H9 (cell line): ENCODE measurements at regions not wholly inside any gene's neighbourhood (a gene's known extent, or its start where the extent isn't known, plus 50 kb on each side); places are given as distances from the start of the nearest gene placed in this dataset.

Experiments
- DNase-seq: peaks from one replicate; pipeline ENCODE4 v3.0.0-alpha.2; 2017
- H2AFZ ChIP-seq: one replicate; pipeline ENCODE4 v1.6.1; 2013; ENCODE audit warnings: mild to moderate bottlenecking, low read length, control low read depth, moderate library complexity
- H2AK5ac ChIP-seq: 2 replicates; pipeline ENCODE4 v1.6.1; 2013; ENCODE audit warnings: low read length, control low read depth, mixed read lengths; ENCODE audit not compliant: insufficient read length
- H2BK120ac ChIP-seq: one replicate; pipeline ENCODE4 v1.6.1; 2013; ENCODE audit warnings: low read depth, mild to moderate bottlenecking, low read length, control low read depth, inconsistent platforms; ENCODE audit not compliant: poor library complexity, severe bottlenecking
- H2BK12ac ChIP-seq: 2 replicates; pipeline ENCODE4 v1.6.1; 2013; ENCODE audit warnings: low read length, control low read depth, mixed read lengths, low read depth; ENCODE audit not compliant: insufficient read length
- H2BK15ac ChIP-seq: 2 replicates; pipeline ENCODE4 v1.6.1; 2013; ENCODE audit warnings: low read depth, low read length, control low read depth
- H2BK20ac ChIP-seq: one replicate; pipeline ENCODE4 v1.6.1; 2013; ENCODE audit warnings: low read depth, mild to moderate bottlenecking, low read length, control low read depth, inconsistent platforms; ENCODE audit not compliant: poor library complexity, severe bottlenecking
- H2BK5ac ChIP-seq: 2 replicates; pipeline ENCODE4 v1.6.1; 2013; ENCODE audit warnings: low read length, control low read depth, mixed read lengths; ENCODE audit not compliant: insufficient read length
- H3K14ac ChIP-seq: 2 replicates; pipeline ENCODE4 v1.6.1; 2013; ENCODE audit warnings: low read length, control low read depth; ENCODE audit not compliant: insufficient read depth
- H3K18ac ChIP-seq: 2 replicates; pipeline ENCODE4 v1.6.1; 2013; ENCODE audit warnings: low read depth, mild to moderate bottlenecking, mixed read lengths, low read length, control low read depth; ENCODE audit not compliant: insufficient read length
- H3K23ac ChIP-seq: 2 replicates; pipeline ENCODE4 v1.6.1; 2013; ENCODE audit warnings: low read length, control low read depth, mixed read lengths, low read depth; ENCODE audit not compliant: insufficient read length
- H3K23me2 ChIP-seq: 2 replicates; pipeline ENCODE4 v1.6.1; 2013; ENCODE audit warnings: low read depth, mild to moderate bottlenecking, mixed read lengths, low read length, control low read depth; ENCODE audit not compliant: insufficient read length, poor library complexity, severe bottlenecking
- H3K27ac ChIP-seq: 2 replicates; pipeline ENCODE4 v1.5.1; 2013; ENCODE audit warnings: low read length, control low read depth, mixed read lengths, low read depth; ENCODE audit not compliant: insufficient read length
- H3K27me3 ChIP-seq: 2 replicates; pipeline ENCODE4 v1.6.1; 2013; ENCODE audit warnings: low read length, control low read depth, inconsistent platforms; ENCODE audit not compliant: insufficient read depth
- H3K4ac ChIP-seq: 2 replicates; pipeline ENCODE4 v1.6.1; 2013; ENCODE audit warnings: low read depth, mild to moderate bottlenecking, control low read depth, inconsistent platforms, low read length, moderate library complexity
- H3K4me1 ChIP-seq: 2 replicates; pipeline ENCODE4 v1.6.1; 2013; ENCODE audit warnings: low read length, control low read depth, inconsistent platforms; ENCODE audit not compliant: insufficient read depth
- H3K4me2 ChIP-seq: 2 replicates; pipeline ENCODE4 v1.6.1; 2013; ENCODE audit warnings: low read length, control low read depth, mixed read lengths; ENCODE audit not compliant: insufficient read length, insufficient read depth
- H3K56ac ChIP-seq: 2 replicates; pipeline ENCODE4 v1.6.1; 2013; ENCODE audit warnings: low read depth, mild to moderate bottlenecking, mixed read lengths, low read length, control low read depth; ENCODE audit not compliant: insufficient read length
- H3K79me1 ChIP-seq: 2 replicates; pipeline ENCODE4 v1.6.1; 2013; ENCODE audit warnings: low read depth, mild to moderate bottlenecking, moderate library complexity, low read length, control low read depth, inconsistent platforms; ENCODE audit not compliant: insufficient read depth, poor library complexity, severe bottlenecking
- H3K79me2 ChIP-seq: 2 replicates; pipeline ENCODE4 v1.6.1; 2013; ENCODE audit warnings: low read length, control low read depth, inconsistent platforms; ENCODE audit not compliant: insufficient read depth
- H3K9ac ChIP-seq: 2 replicates; pipeline ENCODE4 v1.6.1; 2013; ENCODE audit warnings: low read length, control low read depth, mixed read lengths; ENCODE audit not compliant: insufficient read length; ENCODE audit errors: extremely low read depth
- H3K9me3 ChIP-seq: one replicate; pipeline ENCODE4 v1.6.1; 2013; ENCODE audit warnings: low read depth, low read length, inconsistent platforms; ENCODE audit not compliant: control insufficient read depth
- H3T11ph ChIP-seq: one replicate; pipeline ENCODE4 v1.6.1; 2013; ENCODE audit warnings: mild to moderate bottlenecking, low read length, control low read depth, inconsistent platforms
- H4K20me1 ChIP-seq: one replicate; pipeline ENCODE4 v1.6.1; 2013; ENCODE audit not compliant: control insufficient read depth, insufficient read length, insufficient read depth
- H4K5ac ChIP-seq: 2 replicates; pipeline ENCODE4 v1.6.1; 2013; ENCODE audit warnings: low read depth, mild to moderate bottlenecking, mixed read lengths, low read length, control low read depth; ENCODE audit not compliant: insufficient read length
- H4K8ac ChIP-seq: replicated peaks from 2 replicates; pipeline ENCODE4 v1.6.1; 2013; ENCODE audit warnings: low read length, control low read depth, mixed read lengths, low read depth; ENCODE audit not compliant: insufficient read length
- H4K91ac ChIP-seq: 2 replicates; pipeline ENCODE4 v1.6.1; 2013; ENCODE audit warnings: low read depth, mild to moderate bottlenecking, moderate library complexity, mixed read lengths, low read length, control low read depth; ENCODE audit not compliant: insufficient read length
- H3K27ac Mint-ChIP-seq, 3 experiments: 2 replicates in 2 of 3; 3 replicates in 1 of 3; pipeline ENCODE4 v1.8.0; 2020 to 2021; ENCODE audit warnings: mixed read lengths in 3 of 3, mild to moderate bottlenecking in 1 of 3, moderate library complexity in 1 of 3
- H3K27me3 Mint-ChIP-seq: 2 replicates; pipeline ENCODE4 v1.8.0; 2021; ENCODE audit warnings: low read depth, mild to moderate bottlenecking, moderate library complexity, mixed read lengths
- H3K36me3 Mint-ChIP-seq, 3 experiments: 2 replicates in 2 of 3; 3 replicates in 1 of 3; pipeline ENCODE4 v1.8.0; 2020 to 2021; ENCODE audit warnings: low read depth in 3 of 3, mixed read lengths in 3 of 3; ENCODE audit not compliant: insufficient read depth in 1 of 3
- H3K4me1 Mint-ChIP-seq, 2 experiments: 2 replicates each; pipeline ENCODE4 v1.8.0; 2020; ENCODE audit warnings: mixed read lengths in 2 of 2
- H3K4me3 Mint-ChIP-seq, 2 experiments: 2 replicates in 1 of 2; 3 replicates in 1 of 2; pipeline ENCODE4 v1.8.0; 2020 to 2021; ENCODE audit warnings: mild to moderate bottlenecking in 2 of 2, mixed read lengths in 2 of 2, moderate library complexity in 1 of 2
- H3K9me3 Mint-ChIP-seq, 2 experiments: 2 replicates in 1 of 2; 3 replicates in 1 of 2; pipeline ENCODE4 v1.8.0; 2020; ENCODE audit warnings: mild to moderate bottlenecking in 2 of 2, mixed read lengths in 2 of 2, moderate library complexity in 1 of 2
- WGBS: extraction: QIAGEN DNeasy Blood & Tissue Kit; methylation state at CpG from one replicate; pipeline ENCODE4 v1.1.7; 2013; ENCODE audit warnings: missing lambda C conversion rate, low lambda C conversion rate, mixed read lengths; ENCODE audit not compliant: insufficient read length; ENCODE audit errors: extremely low coverage; 5-methylcytosine and 5-hydroxymethylcytosine counted together
- TF ChIP-seq, protein P1 (sequence below): fragments of 200-600 bp; sonication (generic); conservative IDR thresholded peaks from 3 replicates; pipeline ENCODE4 v1.8.0; 2021; ENCODE audit warnings: antibody characterized with exemption, mild to moderate bottlenecking

DNA sequence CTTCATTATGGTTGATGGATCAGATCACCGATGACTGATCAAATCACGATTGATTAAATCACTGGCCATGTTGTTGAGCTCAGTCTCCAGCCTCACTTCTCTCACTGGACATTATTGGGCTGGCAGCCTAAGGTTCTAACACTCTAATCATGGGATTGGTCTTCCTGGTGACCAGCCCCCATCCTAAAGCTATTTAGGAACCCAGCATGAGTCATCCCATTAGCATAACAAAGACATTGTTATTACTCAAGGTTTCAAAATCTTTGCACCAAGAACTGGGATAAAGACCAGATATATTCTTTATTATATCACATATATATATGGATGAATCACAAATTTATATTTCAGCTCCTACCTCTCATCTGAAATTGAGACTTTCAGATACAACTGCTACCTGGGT lies 272.1 kb upstream of the IL12B start:
- Histone ChIP-seq H4K8ac (no peak overlapping the region), H3K23me2 (no peaks in the 10 kb centered on the region), H2AK5ac (no peak overlapping the region), H3K14ac (no peak overlapping the region), H3K79me2 (no peaks in the 10 kb centered on the region), H3K27me3 (no peaks in the 10 kb centered on the region), H3K23ac (no peak overlapping the region), H2BK15ac (no peak overlapping the region), H2BK120ac (no peak overlapping the region), H3K18ac (no peak overlapping the region), H2BK12ac (no peak overlapping the region), H3T11ph (no peak overlapping the region), H3K56ac (no peak overlapping the region), H3K79me1 (no peaks in the 10 kb centered on the region), H3K9me3 (peaks cover 15% of the 10 kb centered on the region), H3K27ac (no peak overlapping the region), H4K20me1 (no peaks in the 10 kb centered on the region), H3K4ac (no peak overlapping the region), H2BK20ac (no peak overlapping the region), H4K5ac (no peak overlapping the region), H2AFZ (no peak overlapping the region), H3K4me2 (no peak overlapping the region), H3K4me1 (no peaks in the 10 kb centered on the region), H4K91ac (no peak overlapping the region), H3K9ac (no peak overlapping the region), H2BK5ac (no peak overlapping the region)
- peaks cover 20 to 28% of the 10 kb centered on the region in 2 experiments for H3K9me3 Mint-ChIP-seq
- H3K36me3 Mint-ChIP-seq: peaks cover 12 to 19% (median 13%) of the 10 kb centered on the region in 3 experiments
- TF ChIP-seq, protein P1, sequence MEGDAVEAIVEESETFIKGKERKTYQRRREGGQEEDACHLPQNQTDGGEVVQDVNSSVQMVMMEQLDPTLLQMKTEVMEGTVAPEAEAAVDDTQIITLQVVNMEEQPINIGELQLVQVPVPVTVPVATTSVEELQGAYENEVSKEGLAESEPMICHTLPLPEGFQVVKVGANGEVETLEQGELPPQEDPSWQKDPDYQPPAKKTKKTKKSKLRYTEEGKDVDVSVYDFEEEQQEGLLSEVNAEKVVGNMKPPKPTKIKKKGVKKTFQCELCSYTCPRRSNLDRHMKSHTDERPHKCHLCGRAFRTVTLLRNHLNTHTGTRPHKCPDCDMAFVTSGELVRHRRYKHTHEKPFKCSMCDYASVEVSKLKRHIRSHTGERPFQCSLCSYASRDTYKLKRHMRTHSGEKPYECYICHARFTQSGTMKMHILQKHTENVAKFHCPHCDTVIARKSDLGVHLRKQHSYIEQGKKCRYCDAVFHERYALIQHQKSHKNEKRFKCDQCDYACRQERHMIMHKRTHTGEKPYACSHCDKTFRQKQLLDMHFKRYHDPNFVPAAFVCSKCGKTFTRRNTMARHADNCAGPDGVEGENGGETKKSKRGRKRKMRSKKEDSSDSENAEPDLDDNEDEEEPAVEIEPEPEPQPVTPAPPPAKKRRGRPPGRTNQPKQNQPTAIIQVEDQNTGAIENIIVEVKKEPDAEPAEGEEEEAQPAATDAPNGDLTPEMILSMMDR: no peak
- WGBS: no CpG with 5 or more reads among the region's 2 CpGs
- no peak for DNase-seq
- H3K4me3 Mint-ChIP-seq: no peak overlapping the region
- H3K4me1 Mint-ChIP-seq: no peaks in the 10 kb centered on the region
- no peaks in the 10 kb centered on the region for H3K27me3 Mint-ChIP-seq
- H3K27ac Mint-ChIP-seq: no peak overlapping the region
